Cardiac muscle cell (in vitro differentiated cells and primary cell): ENCODE measurements at regions not wholly inside any gene's neighbourhood (a gene's known extent, or its start where the extent isn't known, plus 50 kb on each side); places are given as distances from the start of the nearest gene placed in this dataset.

ENCODE experiments used
- DNase-seq, 2 donors: peaks; one replicate each; pipeline versions ENCODE4 v3.0.0 to v3.0.0-alpha.2; 2010 to 2017; ENCODE audit warnings: low read depth in 1 of 2, low spot score in 1 of 2
- H3K27ac ChIP-seq: fragments of 200-600 bp; sonication (generic); 2 replicates; pipeline ENCODE4 v1.5.1; 2016
- H3K27me3 ChIP-seq: fragments of 200-600 bp; sonication (generic); 2 replicates; pipeline ENCODE4 v1.6.0; 2016; ENCODE audit warnings: control low read depth
- H3K36me3 ChIP-seq: fragments of 200-600 bp; sonication (generic); 2 replicates; pipeline ENCODE4 v1.5.1; 2016; ENCODE audit warnings: control low read depth
- H3K4me1 ChIP-seq: fragments of 200-600 bp; sonication (generic); 2 replicates; pipeline ENCODE4 v1.8.1; 2017; ENCODE audit warnings: low read depth, mild to moderate bottlenecking, mixed run types
- H3K4me3 ChIP-seq: fragments of 200-600 bp; sonication (generic); 2 replicates; pipeline ENCODE4 v1.5.1; 2016; ENCODE audit warnings: mild to moderate bottlenecking
- H3K9me3 ChIP-seq: fragments of 200-600 bp; sonication (generic); 2 replicates; pipeline ENCODE4 v1.5.1; 2017; ENCODE audit warnings: low read depth, mild to moderate bottlenecking, control low read depth
- TF ChIP-seq, protein P1 (sequence below): IDR thresholded peaks from 2 replicates; pipeline ENCODE4 v1.5.1; 2012; ENCODE audit warnings: low read depth, mild to moderate bottlenecking, low read length

DNA sequence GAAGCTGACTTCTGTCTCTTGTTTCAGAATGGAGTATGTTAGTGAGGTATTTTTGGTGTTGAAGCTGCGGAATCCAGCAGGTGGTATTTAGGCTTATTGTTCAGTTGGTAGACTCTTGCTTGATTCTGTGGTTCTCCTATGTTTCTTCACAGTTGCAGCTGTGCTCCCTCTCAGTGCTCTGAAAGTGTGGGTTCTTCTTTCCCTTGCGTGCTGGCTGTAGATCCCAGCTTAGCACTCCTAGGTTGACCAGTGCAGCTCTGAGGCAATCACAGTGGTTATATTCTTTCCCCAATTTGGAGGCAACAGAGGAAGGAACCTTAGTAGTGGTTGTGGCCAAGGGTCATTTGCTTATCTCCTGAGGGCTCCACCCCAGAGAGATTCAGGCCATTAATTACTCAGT, 269.2 kb upstream of the NRIP1 start:
- Histone ChIP-seq H3K27me3 (no peaks in the 10 kb centered on the region), H3K27ac (no peak overlapping the region), H3K4me3 (no peak overlapping the region), H3K4me1 (no peaks in the 10 kb centered on the region), H3K9me3 (no peaks in the 10 kb centered on the region), H3K36me3 (no peaks in the 10 kb centered on the region)
- no peak for DNase-seq
- TF ChIP-seq, protein P1, sequence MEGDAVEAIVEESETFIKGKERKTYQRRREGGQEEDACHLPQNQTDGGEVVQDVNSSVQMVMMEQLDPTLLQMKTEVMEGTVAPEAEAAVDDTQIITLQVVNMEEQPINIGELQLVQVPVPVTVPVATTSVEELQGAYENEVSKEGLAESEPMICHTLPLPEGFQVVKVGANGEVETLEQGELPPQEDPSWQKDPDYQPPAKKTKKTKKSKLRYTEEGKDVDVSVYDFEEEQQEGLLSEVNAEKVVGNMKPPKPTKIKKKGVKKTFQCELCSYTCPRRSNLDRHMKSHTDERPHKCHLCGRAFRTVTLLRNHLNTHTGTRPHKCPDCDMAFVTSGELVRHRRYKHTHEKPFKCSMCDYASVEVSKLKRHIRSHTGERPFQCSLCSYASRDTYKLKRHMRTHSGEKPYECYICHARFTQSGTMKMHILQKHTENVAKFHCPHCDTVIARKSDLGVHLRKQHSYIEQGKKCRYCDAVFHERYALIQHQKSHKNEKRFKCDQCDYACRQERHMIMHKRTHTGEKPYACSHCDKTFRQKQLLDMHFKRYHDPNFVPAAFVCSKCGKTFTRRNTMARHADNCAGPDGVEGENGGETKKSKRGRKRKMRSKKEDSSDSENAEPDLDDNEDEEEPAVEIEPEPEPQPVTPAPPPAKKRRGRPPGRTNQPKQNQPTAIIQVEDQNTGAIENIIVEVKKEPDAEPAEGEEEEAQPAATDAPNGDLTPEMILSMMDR = no peak

DNA sequence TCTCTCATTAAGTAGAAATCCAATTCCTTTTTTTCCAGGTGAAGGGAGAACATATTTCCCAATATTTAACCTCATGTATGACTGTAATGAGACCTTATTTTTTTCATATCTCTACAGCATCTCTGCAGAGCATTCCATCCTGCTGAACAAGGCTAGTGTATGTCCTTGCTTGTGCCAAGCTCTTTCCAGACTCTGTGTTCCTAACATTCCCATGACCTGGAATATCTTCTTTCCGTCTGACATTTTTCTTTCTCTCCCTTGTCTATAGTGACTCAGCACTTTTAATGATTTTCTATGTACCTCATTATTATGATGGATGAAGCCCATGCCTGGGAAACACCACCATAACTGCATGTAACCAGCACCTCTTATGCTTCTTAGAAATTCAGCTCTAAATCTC, 278.3 kb upstream of the NRIP1 start:
- H3K27me3 ChIP-seq = no peaks in the 10 kb centered on the region
- H3K27ac ChIP-seq = no peak overlapping the region
- no peaks in the 10 kb centered on the region for H3K9me3 ChIP-seq
- no peaks in the 10 kb centered on the region for H3K36me3 ChIP-seq
- TF ChIP-seq, protein P1 = no peak
- peak in 1 of 2 donors; percentile 47 for DNase-seq
- H3K4me3 ChIP-seq = no peak overlapping the region
- H3K4me1 ChIP-seq = peaks cover 9% of the 10 kb centered on the region

DNA sequence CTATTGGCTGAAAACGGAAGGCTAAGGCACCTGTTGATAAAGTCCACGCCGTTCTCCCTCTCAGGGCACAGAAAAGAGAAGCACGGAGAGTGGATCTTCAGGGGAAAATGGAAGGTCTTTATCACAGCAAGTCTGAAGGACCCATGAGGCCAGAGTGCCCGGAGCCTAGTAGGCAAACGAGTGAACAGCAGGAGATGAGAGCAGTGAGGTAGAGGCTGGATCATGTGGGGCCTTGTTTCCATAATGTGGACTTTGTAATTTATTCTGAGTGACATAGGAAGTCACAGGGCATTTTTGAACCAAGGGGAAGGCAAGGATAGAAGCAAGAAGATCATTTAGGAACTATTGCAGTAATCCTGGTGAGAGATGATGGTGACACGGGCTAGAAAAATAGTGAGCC, 287.2 kb upstream of the NRIP1 start:
- Histone ChIP-seq H3K4me3 (no peak overlapping the region), H3K27me3 (no peaks in the 10 kb centered on the region), H3K4me1 (no peaks in the 10 kb centered on the region), H3K36me3 (no peaks in the 10 kb centered on the region), H3K9me3 (no peaks in the 10 kb centered on the region), H3K27ac (no peak overlapping the region)
- DNase-seq = no peak
- TF ChIP-seq, protein P1 = no peak

DNA sequence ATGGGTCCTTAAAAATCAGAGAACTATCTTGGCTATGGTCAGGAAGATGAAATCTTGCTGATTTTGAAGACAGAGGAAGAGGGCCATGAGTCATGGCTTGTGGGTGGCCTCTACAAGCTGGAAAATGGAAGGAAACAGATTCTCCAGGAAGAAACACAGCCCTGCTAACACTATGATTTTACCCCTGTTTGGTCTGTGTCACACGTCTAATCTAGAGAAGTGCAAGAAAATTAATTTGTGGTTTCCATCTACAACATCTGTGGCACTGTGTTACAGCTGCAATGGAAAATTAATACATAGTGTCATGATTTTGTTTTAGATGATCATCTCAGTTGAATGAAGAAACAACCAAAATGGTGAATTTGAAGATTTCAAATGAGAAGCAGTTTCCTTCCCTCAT, 288.7 kb upstream of the NRIP1 start:
- H3K27ac ChIP-seq = no peak overlapping the region
- no peak for DNase-seq
- H3K4me3 ChIP-seq = no peak overlapping the region
- H3K36me3 ChIP-seq = no peaks in the 10 kb centered on the region
- TF ChIP-seq, protein P1 = no peak
- H3K9me3 ChIP-seq = no peaks in the 10 kb centered on the region
- no peaks in the 10 kb centered on the region for H3K4me1 ChIP-seq
- H3K27me3 ChIP-seq = no peaks in the 10 kb centered on the region

DNA sequence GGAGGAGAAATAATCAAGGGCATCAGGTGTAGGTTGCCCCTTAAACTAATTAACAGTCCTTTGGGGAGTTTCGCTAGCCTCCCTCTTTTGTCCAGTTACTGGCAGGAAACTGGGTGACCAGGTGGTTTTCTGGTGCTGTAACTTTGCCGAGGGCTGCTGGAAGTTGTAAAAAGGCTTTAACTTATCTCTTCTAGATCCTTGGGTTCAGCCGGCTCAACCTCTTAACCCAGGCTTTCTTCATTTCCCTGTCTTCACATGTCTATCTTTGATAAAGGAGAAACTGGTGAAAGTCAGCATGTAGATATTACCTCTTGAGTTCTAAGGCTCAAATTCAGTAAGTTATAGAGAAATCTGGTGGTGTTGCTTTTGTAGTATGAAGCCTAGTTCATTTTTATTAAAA, 289.7 kb upstream of the NRIP1 start:
- DNase-seq = no peak
- H3K27ac ChIP-seq = no peak overlapping the region
- no peaks in the 10 kb centered on the region for H3K4me1 ChIP-seq
- no peak overlapping the region for H3K4me3 ChIP-seq
- TF ChIP-seq, protein P1 = no peak
- no peaks in the 10 kb centered on the region for H3K9me3 ChIP-seq
- no peaks in the 10 kb centered on the region for H3K27me3 ChIP-seq
- no peaks in the 10 kb centered on the region for H3K36me3 ChIP-seq

DNA sequence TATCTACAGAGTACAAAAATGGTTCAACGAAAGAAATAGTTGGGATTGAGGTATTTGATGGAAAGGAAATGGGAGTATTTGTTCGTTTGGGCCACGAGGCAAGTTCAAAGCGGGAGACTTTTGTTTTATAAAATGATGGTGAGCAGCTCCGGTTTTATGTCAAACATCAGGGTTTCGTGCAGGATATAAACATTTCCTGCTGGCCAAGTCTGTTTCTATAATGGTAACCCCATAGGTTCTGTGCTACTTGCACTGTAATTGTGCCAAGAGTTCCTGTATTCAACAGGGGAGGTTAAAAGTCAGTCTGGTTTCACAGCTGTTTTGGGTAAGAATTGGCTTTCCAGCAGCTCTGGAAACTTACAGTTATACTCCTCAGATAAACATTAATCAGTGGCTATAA, 290.3 kb upstream of the NRIP1 start:
- DNase-seq = peak in 1 of 2 donors; percentile 33
- no peaks in the 10 kb centered on the region for H3K36me3 ChIP-seq
- TF ChIP-seq, protein P1 = no peak
- no peaks in the 10 kb centered on the region for H3K27me3 ChIP-seq
- H3K27ac ChIP-seq = no peak overlapping the region
- no peaks in the 10 kb centered on the region for H3K9me3 ChIP-seq
- no peaks in the 10 kb centered on the region for H3K4me1 ChIP-seq
- no peak overlapping the region for H3K4me3 ChIP-seq
